ENCODE measurements at regions not wholly inside any gene's neighbourhood (a gene's known extent, or its start where the extent isn't known, plus 50 kb on each side); places are given as distances from the start of the nearest gene placed in this dataset.
"Not testable (repeated sequence)": the region's sequence is repeated elsewhere in the genome, so short reads cannot be mapped to it uniquely, and the experiment has no call there.

GRCh38 chr12:86723326-86723725 is 467.1 kb upstream of the MGAT4C start:
- DNase-seq, result no peak

DNA sequence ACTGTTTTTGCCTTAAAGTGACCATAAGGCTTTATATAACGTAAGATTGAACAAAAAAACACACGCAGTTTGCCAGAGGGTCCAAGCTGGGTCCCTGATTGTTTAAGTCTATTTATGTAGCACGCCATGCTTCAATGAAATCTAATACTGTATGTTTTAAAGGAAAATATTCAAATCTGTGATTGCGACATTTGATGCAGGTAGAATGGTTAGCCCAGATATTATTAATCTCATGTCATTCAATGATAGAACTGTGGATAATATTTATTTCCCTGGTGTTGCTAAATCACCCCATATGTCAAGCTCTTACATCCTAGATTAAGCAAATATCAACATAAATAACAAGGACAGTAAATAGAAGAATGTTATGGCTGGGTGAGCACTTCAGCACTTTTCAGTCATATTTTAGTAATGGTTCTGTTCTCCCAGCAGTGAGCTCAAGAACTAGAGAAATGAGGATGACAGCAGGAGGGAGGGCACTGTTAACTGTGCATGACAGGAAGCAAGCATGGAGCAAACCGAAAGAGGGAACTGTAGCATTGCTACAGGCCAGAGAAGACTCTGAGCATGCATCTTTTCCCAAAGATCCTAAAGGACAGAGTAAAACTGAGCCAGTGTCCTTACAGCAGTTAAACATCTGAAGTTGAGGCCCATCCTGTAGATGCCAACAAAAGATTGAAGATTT is 465.7 kb upstream of the MGAT4C start:
- no peak for DNase-seq

DNA sequence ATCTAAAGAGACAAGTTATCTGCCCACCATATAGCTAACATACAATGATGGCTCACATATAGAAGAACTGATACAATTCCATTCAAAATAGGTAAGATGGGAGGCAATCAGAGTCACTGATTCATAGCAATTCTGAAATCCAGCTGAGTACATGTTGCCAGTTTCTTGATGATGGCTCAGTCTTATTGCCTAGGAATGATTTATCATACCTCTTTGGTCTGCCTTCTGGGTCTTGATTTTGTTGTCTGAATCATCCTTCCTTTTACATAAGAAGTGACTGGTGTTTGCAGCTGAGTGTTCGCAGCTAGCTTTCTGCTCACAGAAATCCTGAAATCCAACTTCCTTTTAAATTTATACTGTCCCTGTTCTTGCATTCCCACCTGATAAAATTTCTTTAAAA is 463.2 kb upstream of the MGAT4C start:
- DNase-seq, result no peak

- no peak for DNase-seq
Measured at GRCh38 chr12:86713121-86713520, 456.9 kb upstream of the MGAT4C start.

DNA sequence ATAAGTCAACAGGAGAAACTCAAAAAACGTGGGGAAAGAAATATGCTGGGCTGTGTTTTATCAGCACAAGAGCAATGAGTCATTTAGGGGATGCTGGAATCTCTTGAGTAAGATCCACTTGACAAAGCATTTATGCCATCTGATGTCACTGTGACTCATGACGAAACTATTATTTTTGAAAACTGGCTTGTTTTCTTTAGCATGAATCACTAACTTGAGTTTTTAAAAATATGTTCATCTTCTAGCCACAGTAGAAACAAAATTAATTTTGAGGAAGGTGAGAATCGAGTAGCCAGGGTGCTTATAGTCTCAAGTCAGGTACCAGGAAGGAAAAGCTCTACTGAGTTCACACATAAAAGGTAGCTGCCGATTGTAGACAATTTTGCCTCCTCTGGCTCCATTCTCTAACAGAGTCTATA is 456.2 kb upstream of the MGAT4C start:
- no peak for DNase-seq

- DNase-seq, result no peak
Measured at GRCh38 chr12:86711731-86712130, 455.5 kb upstream of the MGAT4C start.

- no peak for DNase-seq
Measured at GRCh38 chr12:86710109-86710508, 453.9 kb upstream of the MGAT4C start.

- DNase-seq, result not testable (repeated sequence)
Measured at GRCh38 chr12:86709017-86709416, 452.8 kb upstream of the MGAT4C start.

DNA sequence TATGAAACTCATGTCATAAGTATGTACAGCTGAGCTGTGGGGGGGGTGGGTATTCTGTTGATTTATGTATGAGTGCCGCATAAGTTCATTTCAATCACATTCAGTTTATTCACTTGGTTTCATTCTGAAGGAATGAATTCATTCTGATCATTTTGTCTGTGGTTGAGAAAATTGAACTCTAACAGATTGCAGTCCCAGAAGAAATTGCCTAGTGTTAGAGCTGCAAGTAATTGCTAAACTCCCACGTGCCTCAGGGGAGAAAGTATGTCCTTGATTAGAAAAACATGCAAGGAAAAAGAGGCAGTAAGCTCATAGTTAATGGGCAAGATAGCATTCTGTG is 442.4 kb upstream of the MGAT4C start:
- DNase-seq, result no peak

- DNase-seq, result no peak
Measured at GRCh38 chr12:86697916-86698640, 441.9 kb upstream of the MGAT4C start.

- DNase-seq, result no peak
Measured at GRCh38 chr12:86683568-86684304, 427.5 kb upstream of the MGAT4C start.

DNA sequence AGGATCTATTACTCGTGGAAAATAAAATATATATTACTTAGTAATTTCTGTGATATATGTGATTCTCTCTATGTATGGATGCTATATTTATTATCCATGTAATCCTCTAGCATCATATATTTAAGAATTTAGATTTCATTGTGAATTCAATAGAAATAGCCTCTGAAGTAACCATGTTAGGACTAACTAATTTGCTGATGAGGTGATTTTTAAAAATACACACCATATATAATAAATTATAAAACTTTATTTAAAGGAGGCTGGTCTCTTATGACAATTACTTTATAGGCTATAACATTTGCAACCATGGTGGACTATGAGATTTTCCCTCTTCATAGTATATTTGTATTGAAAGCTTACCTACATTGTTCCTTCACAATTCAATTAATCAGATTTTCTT is 424.9 kb upstream of the MGAT4C start:
- no peak for DNase-seq

- no peak for DNase-seq
Measured at GRCh38 chr12:86675197-86675596, 419.0 kb upstream of the MGAT4C start.

DNA sequence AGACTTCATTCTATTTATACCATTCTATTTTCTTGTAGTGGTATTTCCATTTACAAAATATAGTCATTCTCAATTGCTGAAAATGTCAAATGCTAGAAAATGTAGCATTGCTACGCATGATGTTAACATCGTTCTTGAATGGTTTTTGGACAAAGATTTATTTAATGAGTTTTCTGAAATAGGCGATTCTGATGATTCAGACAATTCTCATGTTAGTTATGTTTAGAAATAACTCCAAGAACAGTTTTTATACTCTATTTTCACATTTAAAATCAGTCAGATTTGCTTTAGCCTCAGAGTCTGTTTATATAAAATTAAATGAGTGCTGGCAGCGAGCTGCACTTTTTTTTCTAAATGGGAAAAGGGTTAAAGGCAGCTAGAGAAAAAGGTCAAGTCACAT is 414.8 kb upstream of the MGAT4C start:
- no peak for DNase-seq

- DNase-seq, result no peak
Measured at GRCh38 chr12:86669010-86669409, 412.8 kb upstream of the MGAT4C start.

- DNase-seq, result no peak
Measured at GRCh38 chr12:86666316-86666715, 410.1 kb upstream of the MGAT4C start.

DNA sequence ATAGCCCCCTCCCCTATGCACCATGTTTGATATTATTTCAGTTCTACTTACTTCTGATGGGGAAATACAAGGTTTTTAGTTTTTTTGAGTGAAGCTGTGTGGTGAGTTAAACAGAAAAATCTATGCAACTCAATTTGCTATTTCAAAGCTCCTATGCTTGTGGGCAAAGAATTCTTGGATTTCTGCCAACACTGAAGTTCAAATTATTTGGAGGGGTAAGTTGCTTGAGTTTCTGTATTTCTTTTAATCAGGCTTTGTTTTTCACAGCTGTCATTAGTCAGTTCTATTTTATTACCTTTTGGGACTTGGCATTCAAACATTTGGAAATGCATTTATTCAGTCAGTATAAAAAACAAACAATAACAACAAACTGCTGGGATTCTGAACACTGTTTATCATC is 407.5 kb upstream of the MGAT4C start:
- DNase-seq, result no peak

GRCh38 chr12:86663173-86663572 is 407.0 kb upstream of the MGAT4C start:
- no peak for DNase-seq

GRCh38 chr12:86662464-86662863 is 406.3 kb upstream of the MGAT4C start:
- no peak for DNase-seq

DNA sequence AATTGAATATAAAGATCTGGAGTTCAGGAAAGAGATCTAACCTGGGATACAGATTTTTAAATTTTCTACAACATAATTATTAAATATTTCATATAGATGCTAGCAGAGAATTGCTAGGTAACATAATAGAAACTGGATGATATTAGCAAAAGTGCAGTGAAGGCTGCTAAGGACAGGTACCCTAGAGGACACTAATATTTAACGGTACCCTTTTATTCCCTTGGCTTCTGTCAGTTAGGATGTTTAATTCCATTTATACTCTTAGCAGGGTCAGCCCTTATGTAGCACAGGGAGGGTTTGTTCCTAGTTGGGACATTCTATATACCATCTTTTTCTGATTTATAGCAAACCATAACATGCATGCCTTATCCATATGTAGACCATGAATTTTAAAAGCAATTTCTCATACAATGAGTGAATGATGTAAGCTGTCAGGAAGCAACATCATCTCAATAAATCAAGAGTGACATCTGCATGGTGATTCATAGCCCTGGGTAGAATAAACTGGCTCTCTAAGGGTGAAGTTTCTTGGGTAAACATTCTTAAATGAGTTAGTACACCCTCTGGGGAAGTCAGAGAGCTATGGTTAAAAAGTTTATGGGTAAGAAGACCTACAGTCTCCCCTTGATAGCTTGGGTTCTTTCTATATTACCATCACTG is 404.4 kb upstream of the MGAT4C start:
- DNase-seq, result no peak

DNA sequence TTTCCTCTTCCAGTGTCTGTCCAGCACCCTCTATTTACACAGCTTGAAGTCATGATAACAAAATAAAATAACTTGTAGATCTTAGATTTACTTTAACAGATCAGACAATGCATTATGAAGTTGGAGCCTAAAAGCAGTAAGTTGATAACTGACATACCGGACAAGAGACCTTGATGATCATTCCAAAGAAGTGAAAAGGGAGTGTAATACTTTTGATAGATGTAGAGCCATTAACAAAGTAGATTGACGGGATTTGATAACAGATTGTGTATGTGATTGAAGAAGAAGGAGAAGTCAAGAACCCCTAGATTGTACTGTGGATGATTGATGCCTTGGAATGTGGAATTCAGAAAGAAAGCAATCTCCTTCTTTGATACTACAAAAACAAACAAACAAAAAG is 403.8 kb upstream of the MGAT4C start:
- no peak for DNase-seq

- DNase-seq, result no peak
Measured at GRCh38 chr12:86658303-86658702, 402.1 kb upstream of the MGAT4C start.

- no peak for DNase-seq
Measured at GRCh38 chr12:86647800-86648199, 391.6 kb upstream of the MGAT4C start.

Data from stimulated activated CD4-positive, alpha-beta T cell treated with anti-CD3 and anti-CD28 coated beads, Interleukin-2, amount 100 ng/mL, for 48 hours (primary cell).